ENCODE measurements at regions not wholly inside any gene's neighbourhood (a gene's known extent, or its start where the extent isn't known, plus 50 kb on each side); places are given as distances from the start of the nearest gene placed in this dataset.

DNA sequence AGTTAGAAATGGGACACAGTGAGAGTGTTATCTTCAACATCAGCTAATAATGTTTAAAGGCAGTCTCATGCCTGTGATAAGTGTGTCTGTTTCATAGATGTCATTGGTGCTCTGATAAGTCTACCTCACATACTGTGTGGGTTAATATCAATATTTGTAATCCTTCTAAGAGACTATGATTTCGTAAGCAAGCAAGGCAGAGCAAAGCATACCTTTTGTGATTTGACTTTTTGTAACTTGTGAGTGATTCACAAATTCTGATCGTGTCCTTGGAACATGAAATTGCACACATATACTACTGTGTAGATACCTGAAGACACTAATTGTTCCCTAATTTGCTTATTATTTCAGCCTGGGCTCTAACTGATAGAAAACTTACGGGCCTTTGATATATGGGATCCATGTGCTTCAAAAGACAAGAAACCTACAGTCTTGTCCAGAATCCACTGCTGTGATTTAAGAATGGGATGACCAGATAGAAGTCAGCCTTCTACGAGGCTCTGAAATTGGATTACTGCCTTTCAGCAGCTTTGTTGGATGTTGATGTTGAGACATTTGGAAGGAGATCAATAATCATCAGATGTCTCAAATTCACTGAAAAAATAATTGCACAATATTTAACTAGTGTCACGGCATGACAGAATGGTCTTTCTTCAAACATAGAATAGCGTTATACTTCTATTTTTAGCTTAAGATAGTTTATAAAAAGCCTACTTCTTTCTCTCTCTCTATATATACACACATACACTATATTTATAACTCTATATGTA is 63.2 kb upstream of the KLF6 start:
- DNase-seq (ENCODE audit: low read depth), result no peak
- TF ChIP-seq CTCF (conservative IDR thresholded peaks at IDR 0.05; ENCODE audit: low read depth, low read length), result no peak
- H3K4me3 ChIP-seq (ENCODE audit: low read depth, low read length), result no peak overlapping the region

- no peak overlapping the region for H3K4me3 ChIP-seq (ENCODE audit: low read depth, low read length)
- TF ChIP-seq CTCF (conservative IDR thresholded peaks at IDR 0.05; ENCODE audit: low read depth, low read length), result no peak
- DNase-seq (ENCODE audit: low read depth), result no peak
Measured at GRCh38 chr10:3846736-3847135, 61.7 kb upstream of the KLF6 start.

GRCh38 chr10:3844491-3845025 is 59.5 kb upstream of the KLF6 start:
- no peak for TF ChIP-seq CTCF (conservative IDR thresholded peaks at IDR 0.05; ENCODE audit: low read depth, low read length)
- H3K4me3 ChIP-seq (ENCODE audit: low read depth, low read length), result no peak overlapping the region
- no peak for DNase-seq (ENCODE audit: low read depth)

DNA sequence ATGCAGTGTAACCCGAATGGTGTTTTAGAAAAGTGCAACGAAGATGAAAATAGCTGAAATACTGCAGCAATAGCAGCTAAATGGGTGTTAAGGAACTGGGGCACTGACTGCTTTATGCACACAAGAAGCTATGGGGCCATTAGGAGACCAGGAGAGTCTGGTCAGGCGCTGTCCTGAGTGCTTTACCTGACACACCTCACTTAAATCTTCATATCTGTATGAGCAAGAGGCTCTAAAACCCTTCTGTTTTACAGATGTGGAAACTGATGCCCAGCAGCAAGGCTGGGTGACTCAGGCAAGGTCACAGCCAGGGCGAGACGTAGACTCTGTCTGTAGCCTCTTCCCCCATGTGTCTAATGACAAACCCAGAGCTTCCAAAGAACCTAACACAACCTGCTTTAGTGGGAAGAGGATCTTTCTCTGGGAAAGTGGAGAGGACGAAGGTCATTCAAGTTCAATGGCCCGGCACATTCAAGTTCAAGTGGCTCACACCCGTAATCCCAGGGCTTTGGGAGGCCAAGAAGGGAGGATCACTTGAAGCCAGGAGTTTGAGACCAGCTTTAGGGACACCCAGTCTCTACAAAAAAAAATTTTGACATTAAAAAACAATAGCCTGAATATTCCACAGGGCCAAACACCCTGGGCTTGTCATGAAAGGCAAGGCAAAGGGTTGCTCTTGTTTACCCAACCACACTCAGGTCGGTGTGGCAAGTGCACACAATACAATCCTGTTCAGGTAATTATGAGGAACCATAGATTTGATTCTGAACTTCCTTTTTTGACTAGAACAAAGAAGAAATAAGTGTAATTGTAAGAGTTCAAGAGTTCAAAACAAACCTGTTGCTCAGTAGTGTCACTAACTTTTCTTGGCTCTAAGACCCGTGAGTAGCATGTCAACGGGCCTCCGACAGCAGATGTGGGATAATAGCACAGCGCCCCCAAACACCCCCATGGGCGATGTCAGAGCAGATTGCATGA is 53.7 kb upstream of the KLF6 start:
- DNase-seq (ENCODE audit: low read depth), result no peak
- no peak for TF ChIP-seq CTCF (conservative IDR thresholded peaks at IDR 0.05; ENCODE audit: low read depth, low read length)
- H3K4me3 ChIP-seq (ENCODE audit: low read depth, low read length), result no peak overlapping the region

- DNase-seq (ENCODE audit: low read depth), result no peak
- TF ChIP-seq CTCF (conservative IDR thresholded peaks at IDR 0.05; ENCODE audit: low read depth, low read length), result no peak
- no peak overlapping the region for H3K4me3 ChIP-seq (ENCODE audit: low read depth, low read length)
Measured at GRCh38 chr10:3837647-3838459, 52.8 kb upstream of the KLF6 start.

DNA sequence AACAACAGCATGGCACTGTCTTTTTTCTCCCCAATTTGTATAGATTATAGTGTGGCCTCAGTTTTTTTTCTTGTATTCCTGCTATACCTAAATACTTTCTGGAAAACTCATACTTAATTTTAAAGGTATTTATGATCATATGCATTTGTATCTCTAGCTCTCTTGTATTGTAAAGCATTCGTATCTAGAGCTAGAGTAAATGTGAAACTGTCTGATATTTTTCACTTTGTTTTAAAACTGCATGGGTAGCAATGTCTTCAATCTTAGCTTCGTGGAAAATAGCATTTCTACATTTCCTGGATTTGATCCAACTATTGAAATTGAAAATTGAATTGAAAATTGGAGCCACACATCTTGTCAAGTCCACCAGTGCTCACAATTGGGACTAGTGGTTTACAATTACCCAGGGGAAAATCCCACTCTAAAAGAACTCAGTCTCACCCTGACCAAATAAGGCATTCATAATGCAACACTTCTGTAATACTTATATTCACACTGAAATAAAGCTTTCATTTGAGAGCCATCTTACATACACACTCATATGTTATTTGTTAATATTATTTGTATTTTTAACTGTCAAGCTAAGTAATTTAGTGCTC is 51.3 kb upstream of the KLF6 start:
- no peak for DNase-seq (ENCODE audit: low read depth)
- no peak overlapping the region for H3K4me3 ChIP-seq (ENCODE audit: low read depth, low read length)
- no peak for TF ChIP-seq CTCF (conservative IDR thresholded peaks at IDR 0.05; ENCODE audit: low read depth, low read length)
